H1 (cell line): ENCODE measurements at regions not wholly inside any gene's neighbourhood (a gene's known extent, or its start where the extent isn't known, plus 50 kb on each side); places are given as distances from the start of the nearest gene placed in this dataset.
"Not testable (repeated sequence)": the region's sequence is repeated elsewhere in the genome, so short reads cannot be mapped to it uniquely, and the experiment has no call there.

ENCODE experiments used
- CTCF ChIA-PET: fragments of 300-600 bp; sonication (Branson Sonifier 250); formaldehyde crosslinking; loops from one replicate; lab custom pipeline; 2021; ENCODE audit not compliant: partially characterized antibody; lab: Charles Lee
- POLR2A ChIA-PET: fragments of 300-600 bp; sonication (Branson Sonifier 250); formaldehyde crosslinking; loops from one replicate; lab custom pipeline; 2021; ENCODE audit warnings: inconsistent platforms; ENCODE audit not compliant: partially characterized antibody; lab: Charles Lee
- DNase-seq, 2 experiments: peaks; one replicate each; pipeline versions ENCODE4 v3.0.0 to v3.0.0-alpha.2; 2010 to 2022; ENCODE audit warnings: low spot score in 2 of 2, low read depth in 1 of 2, mixed read lengths in 1 of 2
- FAIRE-seq: peaks from 2 replicates; lab custom pipeline; 2011; peaks lifted over from hg19 to GRCh38; lab: Jason Lieb, UNC
- H2AFZ ChIP-seq: 2 replicates; pipeline ENCODE4 v1.8.1; 2012; ENCODE audit warnings: low read length, inconsistent platforms
- H2AK5ac ChIP-seq: 2 replicates; pipeline ENCODE4 v1.6.1; 2013; ENCODE audit warnings: low read depth, low read length
- H2BK120ac ChIP-seq: replicated peaks from 2 replicates; pipeline ENCODE3; 2013; ENCODE audit warnings: low read depth, low read length, inconsistent platforms
- H2BK12ac ChIP-seq: 2 replicates; pipeline ENCODE4 v1.6.1; 2013; ENCODE audit warnings: low read depth, low read length
- H2BK15ac ChIP-seq: 2 replicates; pipeline ENCODE4 v1.6.1; 2013; ENCODE audit warnings: low read length
- H2BK20ac ChIP-seq: 2 replicates; pipeline ENCODE4 v1.6.1; 2013; ENCODE audit warnings: low read length
- H2BK5ac ChIP-seq: 2 replicates; pipeline ENCODE4 v1.6.1; 2013; ENCODE audit warnings: low read depth, low read length
- H3K14ac ChIP-seq: 2 replicates; pipeline ENCODE4 v1.6.1; 2013; ENCODE audit warnings: inconsistent platforms; ENCODE audit not compliant: insufficient read length
- H3K18ac ChIP-seq: 2 replicates; pipeline ENCODE4 v1.6.1; 2013; ENCODE audit warnings: low read length; ENCODE audit errors: extremely low read depth
- H3K23ac ChIP-seq: 2 replicates; pipeline ENCODE4 v1.6.1; 2013; ENCODE audit warnings: inconsistent platforms; ENCODE audit not compliant: insufficient read length
- H3K23me2 ChIP-seq: 2 replicates; pipeline ENCODE4 v1.6.1; 2013; ENCODE audit warnings: low read depth, low read length
- H3K27ac ChIP-seq: 2 replicates; pipeline ENCODE4 v1.6.1; 2011; ENCODE audit warnings: low read depth, low read length, inconsistent platforms
- H3K27me3 ChIP-seq, 4 experiments: replicated peaks in 1 of 4; 1 replicate in 1 of 4; 2 replicates in 3 of 4; pipeline versions ENCODE4 v1.6.1 to v1.8.1; 2011 to 2013; ENCODE audit warnings: low read length in 3 of 4, mild to moderate bottlenecking in 3 of 4, inconsistent platforms in 2 of 4, mixed read lengths in 2 of 4, moderate library complexity in 1 of 4; ENCODE audit not compliant: control insufficient read depth in 3 of 4, insufficient read depth in 3 of 4; ENCODE audit errors: extremely low read depth in 1 of 4
- H3K36me3 ChIP-seq, 4 experiments: 2 replicates each; pipeline versions ENCODE4 v1.6.1 to v1.8.1; 2011 to 2013; ENCODE audit warnings: mild to moderate bottlenecking in 4 of 4, low read length in 3 of 4, moderate library complexity in 2 of 4, control low read depth in 1 of 4, inconsistent platforms in 1 of 4; ENCODE audit not compliant: insufficient read depth in 4 of 4, control insufficient read depth in 2 of 4
- H3K4ac ChIP-seq: replicated peaks from 2 replicates; pipeline ENCODE3; 2013; ENCODE audit warnings: low read length, low read depth, mixed read lengths, inconsistent platforms; ENCODE audit not compliant: insufficient read length
- H3K4me1 ChIP-seq, 4 experiments: replicated peaks in 1 of 4; 1 replicate in 1 of 4; 2 replicates in 3 of 4; pipeline versions ENCODE4 v1.6.1 to v1.8.1; 2011 to 2013; ENCODE audit warnings: low read length in 3 of 4, inconsistent platforms in 2 of 4, mixed read lengths in 1 of 4; ENCODE audit not compliant: insufficient read depth in 4 of 4, control insufficient read depth in 3 of 4
- H3K4me2 ChIP-seq, 2 experiments: 2 replicates each; pipeline versions ENCODE4 v1.6.1 to v1.8.1; 2011 to 2013; ENCODE audit warnings: low read depth in 2 of 2, low read length in 2 of 2, control low read depth in 1 of 2, inconsistent platforms in 1 of 2, mild to moderate bottlenecking in 1 of 2; ENCODE audit not compliant: insufficient read depth in 1 of 2
- H3K4me3 ChIP-seq, 4 experiments: fragments of 200-600, 300-600 bp in 1 of 4; sonication (generic), shearing (Covaris generic), sonication (Bioruptor Twin) in 1 of 4; 2 replicates each; pipeline versions ENCODE4 v1.5.1 to v1.8.1; 2011 to 2016; ENCODE audit warnings: low read length in 4 of 4, low read depth in 3 of 4, control low read depth in 2 of 4, inconsistent platforms in 2 of 4, mild to moderate bottlenecking in 2 of 4, mixed read lengths in 1 of 4, moderate library complexity in 1 of 4; ENCODE audit not compliant: insufficient read depth in 2 of 4; ENCODE audit errors: extremely low read depth in 1 of 4
- H3K56ac ChIP-seq: replicated peaks from 2 replicates; pipeline ENCODE3; 2013; ENCODE audit warnings: low read depth, mild to moderate bottlenecking, mixed read lengths, low read length, inconsistent platforms; ENCODE audit not compliant: insufficient read length
- H3K79me1 ChIP-seq: 2 replicates; pipeline ENCODE4 v1.6.1; 2013; ENCODE audit warnings: low read depth, low read length, control low read depth
- H3K79me2 ChIP-seq, 2 experiments: 2 replicates each; pipeline versions ENCODE4 v1.6.1 to v1.8.1; 2012 to 2013; ENCODE audit warnings: low read length in 2 of 2, mild to moderate bottlenecking in 2 of 2, inconsistent platforms in 1 of 2; ENCODE audit not compliant: insufficient read depth in 2 of 2, control insufficient read depth in 1 of 2
- H3K9ac ChIP-seq, 4 experiments: replicated peaks in 1 of 4; 1 replicate in 1 of 4; 2 replicates in 3 of 4; pipeline versions ENCODE4 v1.6.1 to v1.8.1; 2011 to 2013; ENCODE audit warnings: low read depth in 3 of 4, low read length in 3 of 4, control low read depth in 2 of 4, mild to moderate bottlenecking in 2 of 4, moderate library complexity in 2 of 4, inconsistent platforms in 1 of 4; ENCODE audit errors: extremely low read depth in 1 of 4
- H3K9me3 ChIP-seq, 2 experiments: 2 replicates each; pipeline versions ENCODE4 v1.6.1 to v1.8.1; 2012 to 2013; ENCODE audit warnings: mild to moderate bottlenecking in 2 of 2, moderate library complexity in 2 of 2, control low read depth in 1 of 2, inconsistent platforms in 1 of 2, low read depth in 1 of 2, low read length in 1 of 2, mixed read lengths in 1 of 2; ENCODE audit not compliant: insufficient read depth in 2 of 2
- H4K20me1 ChIP-seq, 2 experiments: replicated peaks in 1 of 2; 2 replicates each; pipeline versions ENCODE3 to v1.8.1; 2011 to 2013; ENCODE audit warnings: inconsistent platforms in 2 of 2, low read length in 2 of 2, mild to moderate bottlenecking in 1 of 2; ENCODE audit not compliant: insufficient read depth in 2 of 2, control insufficient read depth in 1 of 2
- H4K5ac ChIP-seq: 2 replicates; pipeline ENCODE4 v1.6.1; 2013; ENCODE audit warnings: low read length, low read depth, mixed read lengths, inconsistent platforms; ENCODE audit not compliant: insufficient read length
- H4K8ac ChIP-seq: 2 replicates; pipeline ENCODE4 v1.8.0; 2013; ENCODE audit warnings: mild to moderate bottlenecking, moderate library complexity, low read length, inconsistent platforms; ENCODE audit not compliant: insufficient read depth; ENCODE audit errors: extremely low read depth
- H4K91ac ChIP-seq: replicated peaks from 2 replicates; pipeline ENCODE3; 2013; ENCODE audit warnings: low read length, mixed read lengths, inconsistent platforms; ENCODE audit not compliant: insufficient read length
- WGBS, 2 experiments: shearing (Covaris generic) in 1 of 2; methylation state at CpG; one replicate each; pipeline versions ENCODE4 v1.1.6 to v1.1.7; 2013 to 2015; ENCODE audit warnings: low lambda C conversion rate in 2 of 2, mixed read lengths in 2 of 2, inconsistent platforms in 1 of 2, low coverage in 1 of 2, missing lambda C conversion rate in 1 of 2; ENCODE audit not compliant: insufficient replicate concordance in 2 of 2, insufficient coverage in 1 of 2, insufficient read length in 1 of 2; ENCODE audit errors: extremely low coverage in 1 of 2, missing lambda C conversion rate in 1 of 2; 5-methylcytosine and 5-hydroxymethylcytosine counted together

GRCh38 chr5:57356850-57357249 lies 125.8 kb downstream of the ACTBL2 start:
- H2BK120ac ChIP-seq, H2BK20ac ChIP-seq, H3K23ac ChIP-seq, H3K4me3 ChIP-seq, H3K4me1 ChIP-seq, H2AK5ac ChIP-seq, H4K91ac ChIP-seq, H3K4me2 ChIP-seq, H4K20me1 ChIP-seq, H3K4ac ChIP-seq, H3K9me3 ChIP-seq, H3K27me3 ChIP-seq, H3K36me3 ChIP-seq, H3K9ac ChIP-seq, H4K5ac ChIP-seq, H3K79me1 ChIP-seq, FAIRE-seq, H3K14ac ChIP-seq, H3K27ac ChIP-seq, H3K18ac ChIP-seq, H3K79me2 ChIP-seq, H2BK12ac ChIP-seq, H3K56ac ChIP-seq, H3K23me2 ChIP-seq, CTCF ChIA-PET, POLR2A ChIA-PET, H2BK15ac ChIP-seq, H2AFZ ChIP-seq, H2BK5ac ChIP-seq, H4K8ac ChIP-seq: not testable (repeated sequence)
- peak in 1 of 2 experiments; percentile 60 for DNase-seq
- WGBS, 2 experiments = no CpG with 5 or more reads among the region's 16 CpGs
